Activated CD8-positive, alpha-beta T cell treated with anti-CD3 and anti-CD28 coated beads for 36 hours (primary cell): ENCODE measurements at regions not wholly inside any gene's neighbourhood (a gene's known extent, or its start where the extent isn't known, plus 50 kb on each side); places are given as distances from the start of the nearest gene placed in this dataset.

Experiments used
- ATAC-seq: fragments of 200-7000 bp; cut with Tn5 transposase; one replicate; pipeline ENCODE4 v1.10.0; 2021; ENCODE audit warnings: mild to moderate bottlenecking, moderate library complexity
- CTCF ChIA-PET: fragments of 350-600 bp; sonication (Branson Sonifier 250); formaldehyde crosslinking; loops from one replicate; lab custom pipeline; 2021; ENCODE audit warnings: antibody characterized with exemption; lab: Charles Lee
- POLR2A ChIA-PET: fragments of 350-600 bp; sonication (Branson Sonifier 250); formaldehyde crosslinking; loops from one replicate; lab custom pipeline; 2021; ENCODE audit warnings: antibody characterized with exemption; lab: Charles Lee
- DNase-seq: peaks from one replicate; pipeline ENCODE4 v3.0.0-alpha.2; 2020
- H3K27ac Mint-ChIP-seq: one replicate; pipeline ENCODE4 v1.8.0; 2021; ENCODE audit warnings: mild to moderate bottlenecking, mixed read lengths
- H3K27me3 Mint-ChIP-seq: one replicate; pipeline ENCODE4 v1.8.0; 2021; ENCODE audit warnings: mixed read lengths
- H3K36me3 Mint-ChIP-seq: one replicate; pipeline ENCODE4 v1.8.0; 2021; ENCODE audit warnings: low read depth, mixed read lengths
- H3K4me1 Mint-ChIP-seq: one replicate; pipeline ENCODE4 v1.8.0; 2021; ENCODE audit warnings: low read depth, mixed read lengths
- H3K4me3 Mint-ChIP-seq: one replicate; pipeline ENCODE4 v1.8.0; 2021; ENCODE audit warnings: mild to moderate bottlenecking, moderate library complexity, mixed read lengths
- H3K9me3 Mint-ChIP-seq: one replicate; pipeline ENCODE4 v1.8.0; 2021; ENCODE audit warnings: mixed read lengths
- CTCF ChIP-seq: fragments of 200-600 bp; IDR thresholded peaks from one replicate; pipeline ENCODE4 v1.8.0; 2022; ENCODE audit warnings: antibody characterized with exemption, mild to moderate bottlenecking
- intact Hi-C: fragments of 100-400 bp; cut with micrococcal nuclease; formaldehyde crosslinking; loops from one replicate; pipeline ENCODE4 v1.10.0; 2022

GRCh38 chr12:105852496-105852895 lies 286.3 kb downstream of the NUAK1 start:
- H3K27me3 Mint-ChIP-seq = peaks cover 3% of the 10 kb centered on the region
- TF ChIP-seq CTCF = no peak
- intact Hi-C loops = no loop called here
- no peaks in the 10 kb centered on the region for H3K9me3 Mint-ChIP-seq
- H3K36me3 Mint-ChIP-seq = no peaks in the 10 kb centered on the region
- ATAC-seq = no peak
- DNase-seq = no peak
- ChIA-PET CTCF (no interaction called here), POLR2A (no interaction called here)
- no peak overlapping the region for H3K4me3 Mint-ChIP-seq
- H3K27ac Mint-ChIP-seq = no peak overlapping the region
- no peaks in the 10 kb centered on the region for H3K4me1 Mint-ChIP-seq

- CTCF ChIA-PET = no interaction called here
- H3K27ac Mint-ChIP-seq = no peak overlapping the region
Observed at GRCh38 chr12:105852951-105853350, 285.8 kb downstream of the NUAK1 start.

GRCh38 chr12:105854071-105854470 lies 284.7 kb downstream of the NUAK1 start:
- ATAC-seq (no peak), DNase-seq (no peak)
- ChIA-PET POLR2A (no interaction called here), CTCF (no interaction called here)
- intact Hi-C loops = no loop called here
- Mint-ChIP-seq H3K4me1 (no peaks in the 10 kb centered on the region), H3K27me3 (peaks cover 5% of the 10 kb centered on the region), H3K36me3 (no peaks in the 10 kb centered on the region), H3K4me3 (no peak overlapping the region), H3K9me3 (no peaks in the 10 kb centered on the region), H3K27ac (no peak overlapping the region)
- TF ChIP-seq CTCF = no peak

More at GRCh38 chr12:105852951-105853350, 285.8 kb downstream of the NUAK1 start:
- no peaks in the 10 kb centered on the region for H3K4me1 Mint-ChIP-seq
- POLR2A ChIA-PET = no interaction called here
- H3K27me3 Mint-ChIP-seq = peaks cover 3% of the 10 kb centered on the region
- DNase-seq (no peak), ATAC-seq (no peak)
- TF ChIP-seq CTCF = no peak
- intact Hi-C loops = no loop called here
- no peaks in the 10 kb centered on the region for H3K36me3 Mint-ChIP-seq
- H3K4me3 Mint-ChIP-seq = no peak overlapping the region
- no peaks in the 10 kb centered on the region for H3K9me3 Mint-ChIP-seq

- intact Hi-C loops = no loop called here
- no peak overlapping the region for H3K4me3 Mint-ChIP-seq
Observed at GRCh38 chr12:105855361-105856047, 283.2 kb downstream of the NUAK1 start.

GRCh38 chr12:105856048-105856405 lies 282.7 kb downstream of the NUAK1 start:
- ChIA-PET CTCF (no interaction called here), POLR2A (no interaction called here)
- DNase-seq = no peak
- Mint-ChIP-seq H3K36me3 (no peaks in the 10 kb centered on the region), H3K4me3 (no peak overlapping the region), H3K4me1 (no peaks in the 10 kb centered on the region), H3K9me3 (no peaks in the 10 kb centered on the region), H3K27me3 (peaks cover 5% of the 10 kb centered on the region), H3K27ac (no peak overlapping the region)
- no peak for TF ChIP-seq CTCF
- intact Hi-C loops = no loop called here
- no peak for ATAC-seq

More at GRCh38 chr12:105855361-105856047, 283.2 kb downstream of the NUAK1 start:
- no peak for DNase-seq
- Mint-ChIP-seq H3K27ac (no peak overlapping the region), H3K9me3 (no peaks in the 10 kb centered on the region), H3K36me3 (no peaks in the 10 kb centered on the region), H3K27me3 (peaks cover 5% of the 10 kb centered on the region), H3K4me1 (no peaks in the 10 kb centered on the region)
- no peak for ATAC-seq
- no peak for TF ChIP-seq CTCF
- CTCF ChIA-PET = no interaction called here
- POLR2A ChIA-PET = no interaction called here
